CD8-positive, alpha-beta memory T cell (primary cell): ENCODE measurements at regions not wholly inside any gene's neighbourhood (a gene's known extent, or its start where the extent isn't known, plus 50 kb on each side); places are given as distances from the start of the nearest gene placed in this dataset.

ENCODE experiments used
- CTCF ChIA-PET: fragments of 350-600 bp; sonication (Branson Sonifier 250); formaldehyde crosslinking; loops from one replicate; lab custom pipeline; 2021; ENCODE audit warnings: antibody characterized with exemption; lab: Charles Lee
- POLR2A ChIA-PET: fragments of 350-600 bp; sonication (Branson Sonifier 250); formaldehyde crosslinking; loops from one replicate; lab custom pipeline; 2021; ENCODE audit warnings: antibody characterized with exemption; lab: Charles Lee
- DNase-seq, 5 donors: peaks; one replicate each; pipeline versions ENCODE4 v3.0.0 to v3.0.0-alpha.2; 2020 to 2022; ENCODE audit warnings: mixed read lengths in 1 of 5
- H3K27ac ChIP-seq: one replicate; pipeline ENCODE4 v1.7.0; 2013; ENCODE audit warnings: low read depth, mild to moderate bottlenecking, low read length, moderate library complexity
- H3K27me3 ChIP-seq: 2 replicates; pipeline ENCODE4 v1.7.0; 2013; ENCODE audit warnings: low read length, mild to moderate bottlenecking; ENCODE audit not compliant: insufficient read depth, poor library complexity, severe bottlenecking
- H3K36me3 ChIP-seq: 2 replicates; pipeline ENCODE4 v1.7.0; 2013; ENCODE audit warnings: mild to moderate bottlenecking, low read length, moderate library complexity; ENCODE audit not compliant: insufficient read depth
- H3K4me1 ChIP-seq: 2 replicates; pipeline ENCODE4 v1.7.0; 2013; ENCODE audit warnings: mild to moderate bottlenecking, low read length, moderate library complexity; ENCODE audit not compliant: insufficient read depth
- H3K4me3 ChIP-seq: 2 replicates; pipeline ENCODE4 v1.7.0; 2013; ENCODE audit warnings: mild to moderate bottlenecking, low read length
- H3K9me3 ChIP-seq: 2 replicates; pipeline ENCODE4 v1.7.0; 2013; ENCODE audit warnings: mild to moderate bottlenecking, low read length
- H3K27ac Mint-ChIP-seq, 8 donors: one replicate each; pipeline ENCODE4 v1.8.0; 2020 to 2021; ENCODE audit warnings: mixed read lengths in 8 of 8, mild to moderate bottlenecking in 6 of 8, inconsistent platforms in 3 of 8, moderate library complexity in 3 of 8
- H3K27me3 Mint-ChIP-seq, 2 donors: one replicate each; pipeline ENCODE4 v1.8.0; 2020 to 2021; ENCODE audit warnings: mixed read lengths in 2 of 2, mild to moderate bottlenecking in 1 of 2, moderate library complexity in 1 of 2
- H3K36me3 Mint-ChIP-seq, 3 donors: one replicate each; pipeline ENCODE4 v1.8.0; 2020 to 2021; ENCODE audit warnings: mixed read lengths in 3 of 3, inconsistent platforms in 1 of 3, mild to moderate bottlenecking in 1 of 3
- H3K4me1 Mint-ChIP-seq, 3 donors: one replicate each; pipeline ENCODE4 v1.8.0; 2020 to 2021; ENCODE audit warnings: mixed read lengths in 3 of 3, inconsistent platforms in 1 of 3, mild to moderate bottlenecking in 1 of 3
- H3K4me3 Mint-ChIP-seq, 7 donors: one replicate each; pipeline ENCODE4 v1.8.0; 2020 to 2021; ENCODE audit warnings: mixed read lengths in 7 of 7, mild to moderate bottlenecking in 6 of 7, moderate library complexity in 4 of 7, inconsistent platforms in 2 of 7
- H3K9me3 Mint-ChIP-seq, 5 donors: one replicate each; pipeline ENCODE4 v1.8.0; 2020 to 2022; ENCODE audit warnings: mixed read lengths in 5 of 5, mild to moderate bottlenecking in 3 of 5, moderate library complexity in 2 of 5, inconsistent platforms in 1 of 5

- no peaks in the 10 kb centered on the region for H3K36me3 Mint-ChIP-seq
- ChIA-PET CTCF (no interaction called here), POLR2A (no interaction called here)
- Histone ChIP-seq H3K9me3 (no peaks in the 10 kb centered on the region), H3K27me3 (no peaks in the 10 kb centered on the region), H3K4me3 (no peak overlapping the region), H3K27ac (no peak overlapping the region), H3K4me1 (no peaks in the 10 kb centered on the region), H3K36me3 (no peaks in the 10 kb centered on the region)
- no peaks in the 10 kb centered on the region for H3K4me1 Mint-ChIP-seq
- H3K27me3 Mint-ChIP-seq = no peaks in the 10 kb centered on the region
- no peak overlapping the region for H3K27ac Mint-ChIP-seq
- DNase-seq = no peak
- H3K9me3 Mint-ChIP-seq = peaks cover 12 to 22% (median 16%) of the 10 kb centered on the region in 5 donors
- no peak overlapping the region for H3K4me3 Mint-ChIP-seq
Observed at GRCh38 chr1:177383715-177384114, 213.0 kb downstream of the BRINP2 start.

- no peaks in the 10 kb centered on the region for H3K9me3 ChIP-seq
- no peak overlapping the region for H3K4me3 ChIP-seq
- Mint-ChIP-seq H3K27ac (no peak overlapping the region), H3K9me3 (peaks cover 10 to 16% (median 14%) of the 10 kb centered on the region in 5 donors), H3K4me3 (no peak overlapping the region), H3K27me3 (no peaks in the 10 kb centered on the region), H3K36me3 (no peaks in the 10 kb centered on the region), H3K4me1 (no peaks in the 10 kb centered on the region)
- ChIA-PET CTCF (no interaction called here), POLR2A (no interaction called here)
- H3K36me3 ChIP-seq = no peaks in the 10 kb centered on the region
- H3K27me3 ChIP-seq = no peaks in the 10 kb centered on the region
- no peak overlapping the region for H3K27ac ChIP-seq
- H3K4me1 ChIP-seq = no peaks in the 10 kb centered on the region
- no peak for DNase-seq
Observed at GRCh38 chr1:177377866-177378265, 207.1 kb downstream of the BRINP2 start.

- no peak overlapping the region for H3K27ac Mint-ChIP-seq
- Histone ChIP-seq H3K27me3 (no peaks in the 10 kb centered on the region), H3K4me3 (no peak overlapping the region), H3K4me1 (no peaks in the 10 kb centered on the region), H3K9me3 (no peaks in the 10 kb centered on the region), H3K36me3 (no peaks in the 10 kb centered on the region), H3K27ac (no peak overlapping the region)
- CTCF ChIA-PET = no interaction called here
- no peaks in the 10 kb centered on the region for H3K27me3 Mint-ChIP-seq
- no peak overlapping the region for H3K4me3 Mint-ChIP-seq
- H3K36me3 Mint-ChIP-seq = no peaks in the 10 kb centered on the region
- H3K9me3 Mint-ChIP-seq = peaks cover 0 to 6% (median 3%) of the 10 kb centered on the region in 5 donors
- POLR2A ChIA-PET = no interaction called here
- no peak for DNase-seq
- no peaks in the 10 kb centered on the region for H3K4me1 Mint-ChIP-seq
Observed at GRCh38 chr1:177368255-177368654, 197.5 kb downstream of the BRINP2 start.

- Mint-ChIP-seq H3K27ac (no peak overlapping the region), H3K4me3 (no peak overlapping the region), H3K36me3 (no peaks in the 10 kb centered on the region), H3K27me3 (no peaks in the 10 kb centered on the region), H3K4me1 (no peaks in the 10 kb centered on the region), H3K9me3 (peaks cover 0 to 5% (median 2%) of the 10 kb centered on the region in 5 donors)
- CTCF ChIA-PET = no interaction called here
- Histone ChIP-seq H3K4me1 (no peaks in the 10 kb centered on the region), H3K27ac (no peak overlapping the region), H3K27me3 (no peaks in the 10 kb centered on the region), H3K9me3 (no peaks in the 10 kb centered on the region), H3K4me3 (no peak overlapping the region), H3K36me3 (no peaks in the 10 kb centered on the region)
- POLR2A ChIA-PET = no interaction called here
- DNase-seq = no peak
Observed at GRCh38 chr1:177366091-177366490, 195.3 kb downstream of the BRINP2 start.

- Histone ChIP-seq H3K9me3 (no peaks in the 10 kb centered on the region), H3K4me3 (no peak overlapping the region), H3K27ac (no peak overlapping the region), H3K27me3 (no peaks in the 10 kb centered on the region), H3K4me1 (no peaks in the 10 kb centered on the region), H3K36me3 (no peaks in the 10 kb centered on the region)
- Mint-ChIP-seq H3K9me3 (peaks cover 0 to 4% (median 0%) of the 10 kb centered on the region in 5 donors), H3K27me3 (peaks cover 0 to 4% of the 10 kb centered on the region in 2 donors), H3K4me3 (no peak overlapping the region), H3K36me3 (no peaks in the 10 kb centered on the region), H3K4me1 (no peaks in the 10 kb centered on the region), H3K27ac (no peak overlapping the region)
- ChIA-PET POLR2A (no interaction called here), CTCF (no interaction called here)
- DNase-seq = no peak
Observed at GRCh38 chr1:177360791-177361190, 190.0 kb downstream of the BRINP2 start.

- DNase-seq = no peak
- H3K9me3 Mint-ChIP-seq = peaks cover 0 to 4% (median 2%) of the 10 kb centered on the region in 5 donors
- Histone ChIP-seq H3K4me1 (no peaks in the 10 kb centered on the region), H3K9me3 (no peaks in the 10 kb centered on the region), H3K27me3 (no peaks in the 10 kb centered on the region), H3K27ac (no peak overlapping the region), H3K36me3 (no peaks in the 10 kb centered on the region), H3K4me3 (no peak overlapping the region)
- H3K27ac Mint-ChIP-seq = no peak overlapping the region
- H3K27me3 Mint-ChIP-seq = peaks cover 0 to 5% of the 10 kb centered on the region in 2 donors
- H3K4me1 Mint-ChIP-seq = no peaks in the 10 kb centered on the region
- POLR2A ChIA-PET = no interaction called here
- no peak overlapping the region for H3K4me3 Mint-ChIP-seq
- H3K36me3 Mint-ChIP-seq = no peaks in the 10 kb centered on the region
- CTCF ChIA-PET = no interaction called here
Observed at GRCh38 chr1:177356674-177357435, 186.1 kb downstream of the BRINP2 start.

- POLR2A ChIA-PET = no interaction called here
- CTCF ChIA-PET = no interaction called here
- H3K9me3 Mint-ChIP-seq = peaks cover 0 to 4% (median 2%) of the 10 kb centered on the region in 5 donors
Observed at GRCh38 chr1:177355575-177355974, 184.8 kb downstream of the BRINP2 start.

GRCh38 chr1:177354247-177354646 lies 183.5 kb downstream of the BRINP2 start:
- H3K36me3 ChIP-seq = no peaks in the 10 kb centered on the region
- no peak overlapping the region for H3K27ac Mint-ChIP-seq
- CTCF ChIA-PET = no interaction called here

More at GRCh38 chr1:177355575-177355974, 184.8 kb downstream of the BRINP2 start:
- Mint-ChIP-seq H3K4me1 (no peaks in the 10 kb centered on the region), H3K27ac (no peak overlapping the region), H3K36me3 (no peaks in the 10 kb centered on the region), H3K4me3 (no peak overlapping the region), H3K27me3 (peaks cover 0 to 5% of the 10 kb centered on the region in 2 donors)
- DNase-seq = no peak
- Histone ChIP-seq H3K27me3 (no peaks in the 10 kb centered on the region), H3K4me1 (no peaks in the 10 kb centered on the region), H3K36me3 (no peaks in the 10 kb centered on the region), H3K4me3 (no peak overlapping the region), H3K27ac (no peak overlapping the region), H3K9me3 (no peaks in the 10 kb centered on the region)

More at GRCh38 chr1:177354247-177354646, 183.5 kb downstream of the BRINP2 start:
- H3K27me3 Mint-ChIP-seq = peaks cover 0 to 5% of the 10 kb centered on the region in 2 donors
- no peaks in the 10 kb centered on the region for H3K36me3 Mint-ChIP-seq
- no peaks in the 10 kb centered on the region for H3K4me1 ChIP-seq
- no peak overlapping the region for H3K4me3 Mint-ChIP-seq
- POLR2A ChIA-PET = no interaction called here
- no peak for DNase-seq
- H3K9me3 ChIP-seq = no peaks in the 10 kb centered on the region
- no peak overlapping the region for H3K27ac ChIP-seq
- peaks cover 0 to 5% (median 2%) of the 10 kb centered on the region in 5 donors for H3K9me3 Mint-ChIP-seq
- H3K4me1 Mint-ChIP-seq = no peaks in the 10 kb centered on the region
- H3K27me3 ChIP-seq = no peaks in the 10 kb centered on the region
- H3K4me3 ChIP-seq = no peak overlapping the region
